GOT3 (cell line): ENCODE measurements at regions not wholly inside any gene's neighbourhood (a gene's known extent, or its start where the extent isn't known, plus 50 kb on each side); places are given as distances from the start of the nearest gene placed in this dataset.

Experiments used
- DNase-seq: peaks from one replicate; lab custom pipeline; 2025; ENCODE audit warnings: mixed read lengths; lab: John Stamatoyannopoulos, UW

- no peak for DNase-seq
Measured at GRCh38 chr15:66932634-66933024, 132.8 kb upstream of the SMAD3 start.

- DNase-seq, result no peak
Measured at GRCh38 chr15:66933932-66934867, 131.2 kb upstream of the SMAD3 start.

- DNase-seq, result no peak
Measured at GRCh38 chr15:66934868-66935520, 130.4 kb upstream of the SMAD3 start.

- DNase-seq, result no peak
Measured at GRCh38 chr15:66935688-66936087, 129.7 kb upstream of the SMAD3 start.

- DNase-seq, result no peak
Measured at GRCh38 chr15:66936109-66936860, 129.1 kb upstream of the SMAD3 start.

GRCh38 chr15:66936861-66937582 lies 128.4 kb upstream of the SMAD3 start:
- no peak for DNase-seq

GRCh38 chr15:66937588-66937987 lies 127.8 kb upstream of the SMAD3 start:
- DNase-seq, result no peak

- no peak for DNase-seq
Measured at GRCh38 chr15:66938114-66938830, 127.1 kb upstream of the SMAD3 start.

GRCh38 chr15:66939016-66939415 lies 126.4 kb upstream of the SMAD3 start:
- no peak for DNase-seq

GRCh38 chr15:66939451-66940023 lies 125.9 kb upstream of the SMAD3 start:
- DNase-seq, result no peak

GRCh38 chr15:66940368-66940767 lies 125.0 kb upstream of the SMAD3 start:
- DNase-seq, result no peak

GRCh38 chr15:66941108-66941711 lies 124.2 kb upstream of the SMAD3 start:
- no peak for DNase-seq

GRCh38 chr15:66941791-66942190 lies 123.6 kb upstream of the SMAD3 start:
- DNase-seq, result no peak

- no peak for DNase-seq
Measured at GRCh38 chr15:66942649-66943390, 122.6 kb upstream of the SMAD3 start.

GRCh38 chr15:66943456-66944095 lies 121.8 kb upstream of the SMAD3 start:
- DNase-seq, result no peak

- no peak for DNase-seq
Measured at GRCh38 chr15:66944121-66944520, 121.3 kb upstream of the SMAD3 start.

GRCh38 chr15:66945286-66945685 lies 120.1 kb upstream of the SMAD3 start:
- no peak for DNase-seq

GRCh38 chr15:66945842-66946241 lies 119.6 kb upstream of the SMAD3 start:
- no peak for DNase-seq

GRCh38 chr15:66946578-66947164 lies 118.7 kb upstream of the SMAD3 start:
- DNase-seq, result no peak
